A673 (cell line): ENCODE measurements at regions not wholly inside any gene's neighbourhood (a gene's known extent, or its start where the extent isn't known, plus 50 kb on each side); places are given as distances from the start of the nearest gene placed in this dataset.
"Not testable (repeated sequence)": the region's sequence is repeated elsewhere in the genome, so short reads cannot be mapped to it uniquely, and the experiment has no call there.

Experiments
- BruUV-seq: library from RNA; stranded (reverse); fragments of 400-500 nt; replicated peaks from 2 replicates; lab custom pipeline; 2021; lab: Mats Ljungman, UMichigan
- CTCF ChIA-PET: fragments of 300-600 bp; sonication (Branson Sonifier 250); formaldehyde crosslinking; loops from one replicate; lab custom pipeline; 2022; ENCODE audit warnings: antibody characterized with exemption; lab: Charles Lee
- POLR2A ChIA-PET: fragments of 300-600 bp; sonication (Branson Sonifier 250); formaldehyde crosslinking; loops from one replicate; lab custom pipeline; 2022; ENCODE audit warnings: antibody characterized with exemption; ENCODE audit not compliant: low non-redundant PET; lab: Charles Lee
- DNase-seq: peaks from one replicate; pipeline ENCODE4 v3.0.0-alpha.2; 2015; ENCODE audit warnings: low spot score
- H3K27ac ChIP-seq: fragments of 200-600 bp; sonication (generic); 2 replicates; pipeline ENCODE4 v1.5.1; 2016; ENCODE audit warnings: mixed run types, low read depth, mild to moderate bottlenecking, mixed read lengths, antibody characterized with exemption, low read length; ENCODE audit not compliant: poor library complexity, severe bottlenecking
- H3K27me3 ChIP-seq: fragments of 200-600 bp; sonication (generic); replicated peaks from 2 replicates; pipeline ENCODE4 v1.6.1; 2017; ENCODE audit warnings: mixed run types, low read depth, mild to moderate bottlenecking, mixed read lengths, antibody characterized with exemption, low read length; ENCODE audit not compliant: insufficient read depth, poor library complexity
- H3K36me3 ChIP-seq: fragments of 200-600 bp; sonication (generic); 2 replicates; pipeline ENCODE4 v1.6.1; 2016; ENCODE audit warnings: mixed run types, mild to moderate bottlenecking, mixed read lengths, antibody characterized with exemption, low read length; ENCODE audit not compliant: insufficient read depth, poor library complexity, severe bottlenecking
- H3K4me1 ChIP-seq: fragments of 200-600 bp; sonication (generic); 2 replicates; pipeline ENCODE4 v1.6.1; 2017; ENCODE audit warnings: mixed run types, mild to moderate bottlenecking, mixed read lengths, antibody characterized with exemption, low read length; ENCODE audit not compliant: insufficient read depth, poor library complexity, severe bottlenecking
- H3K4me3 ChIP-seq: fragments of 200-600 bp; sonication (generic); 2 replicates; pipeline ENCODE4 v1.5.1; 2016; ENCODE audit warnings: low read depth, mixed run types, mild to moderate bottlenecking, mixed read lengths, low read length; ENCODE audit not compliant: poor library complexity, severe bottlenecking
- H3K9me3 ChIP-seq: fragments of 200-600 bp; sonication (generic); 2 replicates; pipeline ENCODE4 v1.6.1; 2016; ENCODE audit warnings: mixed run types, low read depth, mild to moderate bottlenecking, mixed read lengths, antibody characterized with exemption, low read length; ENCODE audit not compliant: poor library complexity, severe bottlenecking
- EZH2 ChIP-seq: fragments of 200-600 bp; sonication (generic); IDR thresholded peaks from 2 replicates; pipeline ENCODE4 v1.6.1; 2017; ENCODE audit warnings: borderline replicate concordance, low read depth, mild to moderate bottlenecking, mixed read lengths, antibody characterized with exemption, low read length; ENCODE audit not compliant: poor library complexity, severe bottlenecking
- intact Hi-C: fragments of 100-400 bp; cut with micrococcal nuclease; formaldehyde crosslinking; loops from one replicate; pipeline ENCODE4 v1.10.0; 2022; ENCODE audit not compliant: unreplicated experiment
- TF ChIP-seq, protein P1 (sequence below): fragments of 300-800, 200-600 bp; sonication (generic); conservative IDR thresholded peaks from 2 replicates; pipeline ENCODE4 v1.5.1; 2017; ENCODE audit warnings: low read depth, mild to moderate bottlenecking, antibody characterized with exemption, low read length, moderate library complexity, mixed read lengths

DNA sequence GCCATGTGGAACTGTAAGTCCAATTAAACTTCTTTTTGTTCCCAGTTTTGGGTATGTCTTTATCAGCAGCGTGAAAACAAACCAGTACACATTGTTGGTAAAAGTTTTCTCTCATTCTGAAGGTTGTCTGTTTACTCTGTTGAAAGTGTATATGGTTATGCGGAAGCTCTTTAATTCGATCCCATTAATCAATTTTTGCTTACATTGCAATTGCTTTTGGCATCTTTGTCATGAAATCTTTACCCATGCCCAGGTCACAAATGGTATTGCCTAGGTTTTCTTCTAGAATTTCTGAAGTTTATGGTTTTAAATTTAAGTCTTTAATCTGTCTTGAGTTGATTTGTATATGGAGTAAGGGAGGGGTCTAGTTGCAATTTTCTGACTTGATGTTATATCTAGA, 1901.9 kb downstream of the MAT2B start:
- Histone ChIP-seq H3K36me3 (no peaks in the 10 kb centered on the region), H3K4me3 (no peak overlapping the region), H3K4me1 (no peaks in the 10 kb centered on the region), H3K27me3 (no peaks in the 10 kb centered on the region), H3K9me3 (no peaks in the 10 kb centered on the region), H3K27ac (no peak overlapping the region)
- no TSS peak for BruUV-seq
- POLR2A ChIA-PET = no interaction called here
- TF ChIP-seq EZH2 = no peak
- TF ChIP-seq, protein P1, sequence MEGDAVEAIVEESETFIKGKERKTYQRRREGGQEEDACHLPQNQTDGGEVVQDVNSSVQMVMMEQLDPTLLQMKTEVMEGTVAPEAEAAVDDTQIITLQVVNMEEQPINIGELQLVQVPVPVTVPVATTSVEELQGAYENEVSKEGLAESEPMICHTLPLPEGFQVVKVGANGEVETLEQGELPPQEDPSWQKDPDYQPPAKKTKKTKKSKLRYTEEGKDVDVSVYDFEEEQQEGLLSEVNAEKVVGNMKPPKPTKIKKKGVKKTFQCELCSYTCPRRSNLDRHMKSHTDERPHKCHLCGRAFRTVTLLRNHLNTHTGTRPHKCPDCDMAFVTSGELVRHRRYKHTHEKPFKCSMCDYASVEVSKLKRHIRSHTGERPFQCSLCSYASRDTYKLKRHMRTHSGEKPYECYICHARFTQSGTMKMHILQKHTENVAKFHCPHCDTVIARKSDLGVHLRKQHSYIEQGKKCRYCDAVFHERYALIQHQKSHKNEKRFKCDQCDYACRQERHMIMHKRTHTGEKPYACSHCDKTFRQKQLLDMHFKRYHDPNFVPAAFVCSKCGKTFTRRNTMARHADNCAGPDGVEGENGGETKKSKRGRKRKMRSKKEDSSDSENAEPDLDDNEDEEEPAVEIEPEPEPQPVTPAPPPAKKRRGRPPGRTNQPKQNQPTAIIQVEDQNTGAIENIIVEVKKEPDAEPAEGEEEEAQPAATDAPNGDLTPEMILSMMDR = no peak
- no peak for DNase-seq
- CTCF ChIA-PET = no interaction called here
- intact Hi-C loops = no loop called here

DNA sequence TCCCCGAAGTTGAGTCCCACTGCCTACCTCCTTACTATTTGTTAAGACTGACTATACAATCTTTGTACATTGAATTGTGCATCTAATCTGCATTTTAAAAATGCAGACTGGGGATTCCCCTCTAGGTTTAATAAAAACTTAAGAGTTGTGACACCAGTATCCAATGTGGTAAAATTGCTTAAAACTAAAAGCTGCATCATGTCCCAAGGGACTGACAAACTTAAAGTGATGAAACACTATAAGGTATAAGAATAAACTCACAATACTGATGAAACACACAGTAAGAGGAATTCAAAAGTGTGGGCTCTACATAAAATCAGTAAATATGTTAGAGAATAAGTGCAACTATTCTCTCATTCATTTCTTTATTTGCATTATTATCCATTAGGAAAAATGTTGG, 1905.1 kb downstream of the MAT2B start:
- BruUV-seq = no TSS peak
- Histone ChIP-seq H3K27ac (no peak overlapping the region), H3K4me1 (no peaks in the 10 kb centered on the region), H3K4me3 (no peak overlapping the region), H3K27me3 (no peaks in the 10 kb centered on the region), H3K36me3 (no peaks in the 10 kb centered on the region), H3K9me3 (no peaks in the 10 kb centered on the region)
- TF ChIP-seq, protein P1 = no peak
- TF ChIP-seq EZH2 = no peak
- POLR2A ChIA-PET = no interaction called here
- DNase-seq = no peak
- CTCF ChIA-PET = no interaction called here
- intact Hi-C loops = no loop called here

DNA sequence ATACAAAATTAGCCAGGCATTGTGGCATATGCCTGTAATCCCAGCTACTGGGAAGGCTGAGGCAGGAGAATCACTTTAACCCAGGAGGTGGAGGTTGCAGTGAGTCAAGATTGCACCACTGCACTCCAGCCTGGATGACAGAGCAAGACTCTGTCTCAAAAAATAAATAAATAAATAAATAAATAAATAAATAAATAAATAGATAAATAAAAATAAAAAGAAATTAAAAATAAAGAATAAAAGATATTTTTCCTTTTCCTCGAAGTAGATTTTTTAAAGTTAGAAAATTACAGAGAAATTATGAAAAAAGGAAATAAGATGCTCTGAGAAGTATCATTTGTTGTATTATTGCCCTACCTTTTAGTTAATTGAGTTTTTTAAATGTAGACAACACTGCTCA, 1906.1 kb downstream of the MAT2B start:
- BruUV-seq, H3K27ac ChIP-seq, CTCF ChIA-PET, POLR2A ChIA-PET, H3K27me3 ChIP-seq, H3K9me3 ChIP-seq, H3K4me3 ChIP-seq, H3K36me3 ChIP-seq, DNase-seq, H3K4me1 ChIP-seq, intact Hi-C loops: not testable (repeated sequence)

DNA sequence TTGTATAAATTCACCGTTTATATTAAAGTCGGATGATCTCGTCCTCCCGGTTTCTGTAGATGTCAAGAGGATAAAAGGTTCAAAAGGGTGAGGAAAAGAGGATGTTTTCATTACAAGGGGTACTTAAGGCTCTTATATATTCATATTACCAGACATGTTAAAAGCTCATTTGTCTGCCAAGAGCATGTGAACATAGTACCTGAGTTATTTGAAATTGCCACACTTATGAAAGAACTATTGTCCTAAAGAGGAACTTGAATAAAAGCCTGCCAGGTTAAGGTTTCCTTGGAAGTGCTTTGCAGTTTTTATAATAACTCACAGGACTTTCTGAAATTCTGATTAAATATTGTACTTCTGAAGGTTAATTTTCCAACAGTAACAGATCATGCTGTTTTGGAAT, 1915.1 kb downstream of the MAT2B start:
- TF ChIP-seq EZH2 = no peak
- TF ChIP-seq, protein P1 = no peak
- H3K27ac ChIP-seq = no peak overlapping the region
- H3K4me1 ChIP-seq = no peaks in the 10 kb centered on the region
- no peak overlapping the region for H3K4me3 ChIP-seq
- CTCF ChIA-PET = no interaction called here
- no peaks in the 10 kb centered on the region for H3K9me3 ChIP-seq
- H3K36me3 ChIP-seq = no peaks in the 10 kb centered on the region
- intact Hi-C loops = no loop called here
- no TSS peak for BruUV-seq
- peaks cover 13% of the 10 kb centered on the region for H3K27me3 ChIP-seq
- no peak for DNase-seq
- POLR2A ChIA-PET = no interaction called here
